WI38 (cell line): ENCODE measurements at regions not wholly inside any gene's neighbourhood (a gene's known extent, or its start where the extent isn't known, plus 50 kb on each side); places are given as distances from the start of the nearest gene placed in this dataset.
"Not testable (repeated sequence)": the region's sequence is repeated elsewhere in the genome, so short reads cannot be mapped to it uniquely, and the experiment has no call there.

Experiments used
- H3K4me3 ChIP-seq: 2 replicates; pipeline ENCODE4 v1.5.1; 2011; ENCODE audit warnings: low read depth, mild to moderate bottlenecking, control low read depth, low read length
- TF ChIP-seq, protein P1 (sequence below): IDR thresholded peaks from 2 replicates; pipeline ENCODE4 v1.5.1; 2012; ENCODE audit warnings: low read depth, mild to moderate bottlenecking, control low read depth, low read length

DNA sequence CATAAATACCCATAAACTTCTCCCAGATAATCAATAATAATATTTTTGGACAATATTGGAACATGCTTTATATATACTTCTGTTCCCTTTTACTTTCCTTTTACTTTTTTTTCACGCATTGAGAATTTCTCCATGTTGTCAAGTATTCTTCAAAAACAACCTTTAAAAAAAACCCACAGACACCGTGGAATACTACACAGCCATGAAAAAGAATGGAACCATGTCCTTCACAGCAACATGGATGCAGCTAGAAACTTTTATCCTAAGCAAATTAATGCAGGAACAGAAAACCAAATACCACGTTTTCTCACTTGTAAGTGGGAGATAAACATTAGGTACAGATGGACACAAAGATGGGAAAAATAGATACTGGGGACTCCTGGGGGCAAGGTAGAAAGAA is 854.7 kb downstream of the TBC1D22A start:
- no peak overlapping the region for H3K4me3 ChIP-seq
- TF ChIP-seq, protein P1, sequence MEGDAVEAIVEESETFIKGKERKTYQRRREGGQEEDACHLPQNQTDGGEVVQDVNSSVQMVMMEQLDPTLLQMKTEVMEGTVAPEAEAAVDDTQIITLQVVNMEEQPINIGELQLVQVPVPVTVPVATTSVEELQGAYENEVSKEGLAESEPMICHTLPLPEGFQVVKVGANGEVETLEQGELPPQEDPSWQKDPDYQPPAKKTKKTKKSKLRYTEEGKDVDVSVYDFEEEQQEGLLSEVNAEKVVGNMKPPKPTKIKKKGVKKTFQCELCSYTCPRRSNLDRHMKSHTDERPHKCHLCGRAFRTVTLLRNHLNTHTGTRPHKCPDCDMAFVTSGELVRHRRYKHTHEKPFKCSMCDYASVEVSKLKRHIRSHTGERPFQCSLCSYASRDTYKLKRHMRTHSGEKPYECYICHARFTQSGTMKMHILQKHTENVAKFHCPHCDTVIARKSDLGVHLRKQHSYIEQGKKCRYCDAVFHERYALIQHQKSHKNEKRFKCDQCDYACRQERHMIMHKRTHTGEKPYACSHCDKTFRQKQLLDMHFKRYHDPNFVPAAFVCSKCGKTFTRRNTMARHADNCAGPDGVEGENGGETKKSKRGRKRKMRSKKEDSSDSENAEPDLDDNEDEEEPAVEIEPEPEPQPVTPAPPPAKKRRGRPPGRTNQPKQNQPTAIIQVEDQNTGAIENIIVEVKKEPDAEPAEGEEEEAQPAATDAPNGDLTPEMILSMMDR, result no peak

DNA sequence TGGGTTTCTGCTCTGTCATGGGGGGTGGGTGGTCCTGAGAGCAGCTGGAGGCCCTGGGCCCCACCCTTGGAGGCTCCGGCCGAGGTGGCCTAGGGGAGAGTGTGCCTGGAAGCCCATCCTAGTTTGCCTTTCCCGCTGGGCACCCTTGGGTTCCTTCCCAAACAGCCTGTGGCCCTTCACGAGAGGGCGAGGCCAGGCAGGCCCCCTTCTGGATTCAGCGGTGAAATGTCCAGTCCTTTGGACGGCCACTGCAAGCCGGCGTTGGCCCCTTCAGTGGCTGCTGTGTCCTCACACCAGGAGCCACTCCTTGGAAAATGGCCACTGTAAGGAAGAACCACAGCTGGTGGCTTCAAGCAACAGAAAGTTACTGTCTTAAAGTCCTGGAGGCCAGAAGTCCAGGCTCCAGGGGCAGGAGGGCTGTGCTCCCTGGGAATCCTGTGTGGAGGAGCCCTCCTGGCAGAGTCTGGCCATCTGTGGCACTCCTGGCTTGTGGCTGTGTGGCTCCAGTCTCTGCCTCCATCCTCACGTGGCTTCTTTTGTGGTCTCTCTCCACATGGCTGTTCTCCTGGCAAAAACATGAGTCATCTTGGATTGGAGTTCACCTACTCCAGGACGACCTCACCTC is 854.1 kb downstream of the TBC1D22A start:
- no peak overlapping the region for H3K4me3 ChIP-seq

DNA sequence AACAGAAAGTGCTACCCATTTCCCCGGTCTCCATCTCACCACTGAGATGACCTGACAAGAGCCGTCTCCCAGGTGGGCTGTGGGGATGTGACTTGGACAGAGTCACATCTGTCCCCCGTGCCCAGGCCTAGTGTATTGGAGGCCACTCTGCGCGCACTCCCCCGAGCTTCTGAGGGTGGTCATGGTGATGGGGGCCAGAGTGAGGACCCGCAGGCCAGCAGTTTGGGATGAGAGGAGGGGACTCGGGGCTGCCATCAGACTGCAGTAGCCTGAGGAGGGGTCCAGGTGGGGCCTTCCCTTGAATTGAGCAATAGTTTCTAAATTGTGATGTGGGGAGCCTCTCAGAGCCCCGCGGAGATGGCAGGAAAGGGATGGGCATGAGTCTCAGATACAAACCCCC is 852.6 kb downstream of the TBC1D22A start:
- TF ChIP-seq, protein P1, result no peak
- no peak overlapping the region for H3K4me3 ChIP-seq

More for the DNA sequence above, 854.1 kb downstream of the TBC1D22A start:
- TF ChIP-seq, protein P1, result no peak

DNA sequence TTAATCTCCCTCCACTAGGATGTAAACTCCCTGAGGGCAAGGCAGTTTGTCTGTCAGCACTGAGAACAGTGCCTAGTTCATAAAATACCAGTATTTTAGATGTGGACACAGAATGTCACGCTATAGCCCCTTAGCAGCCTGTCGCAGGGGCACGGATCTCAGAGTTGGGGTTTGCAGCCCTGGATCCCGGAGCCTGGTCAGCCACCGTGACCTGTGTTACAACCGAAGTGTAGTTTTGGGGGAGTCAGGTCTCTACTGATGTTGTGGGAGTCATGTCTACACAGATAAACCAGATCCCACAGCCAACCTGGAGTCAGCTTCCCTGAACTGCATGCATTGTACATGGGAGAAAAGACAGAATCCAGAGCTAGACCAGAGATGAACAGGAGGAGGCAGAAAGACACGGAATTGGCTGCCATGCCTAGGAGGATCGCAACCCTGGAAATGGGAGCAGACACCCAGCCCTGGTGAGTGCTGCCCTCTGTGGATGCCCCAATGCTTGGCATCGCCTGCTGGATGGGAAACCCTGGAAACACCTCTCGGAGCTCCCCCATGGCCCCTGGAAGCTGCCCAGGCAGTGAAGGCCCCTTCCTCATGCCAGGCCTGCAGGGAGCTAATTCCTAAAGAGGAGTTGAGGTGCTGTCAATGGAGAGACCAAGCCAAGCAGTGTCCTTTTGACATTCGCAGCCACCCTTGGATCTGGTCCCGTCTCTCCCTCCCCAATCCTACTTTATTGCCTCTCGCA is 851.3 kb downstream of the TBC1D22A start:
- no peak overlapping the region for H3K4me3 ChIP-seq
- TF ChIP-seq, protein P1, result no peak

DNA sequence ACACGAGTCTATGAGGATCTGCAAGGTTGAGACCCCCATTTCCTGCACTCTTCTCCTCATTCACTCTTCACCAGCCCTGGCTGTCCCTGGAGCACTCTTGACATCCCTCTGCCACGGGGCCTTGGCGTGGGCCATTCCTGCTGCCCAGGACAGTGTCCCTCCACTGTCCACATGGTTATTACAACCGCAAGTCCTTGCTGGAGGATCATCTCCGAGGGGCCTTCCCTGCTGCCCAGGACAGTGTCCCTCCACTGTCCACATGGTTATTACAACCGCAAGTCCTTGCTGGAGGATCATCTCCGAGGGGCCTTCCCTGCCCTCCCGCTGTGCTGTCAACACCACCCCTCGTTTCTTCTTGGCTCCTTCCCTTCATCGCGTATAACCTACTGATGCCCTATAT is 850.7 kb downstream of the TBC1D22A start:
- not testable (repeated sequence) for H3K4me3 ChIP-seq

DNA sequence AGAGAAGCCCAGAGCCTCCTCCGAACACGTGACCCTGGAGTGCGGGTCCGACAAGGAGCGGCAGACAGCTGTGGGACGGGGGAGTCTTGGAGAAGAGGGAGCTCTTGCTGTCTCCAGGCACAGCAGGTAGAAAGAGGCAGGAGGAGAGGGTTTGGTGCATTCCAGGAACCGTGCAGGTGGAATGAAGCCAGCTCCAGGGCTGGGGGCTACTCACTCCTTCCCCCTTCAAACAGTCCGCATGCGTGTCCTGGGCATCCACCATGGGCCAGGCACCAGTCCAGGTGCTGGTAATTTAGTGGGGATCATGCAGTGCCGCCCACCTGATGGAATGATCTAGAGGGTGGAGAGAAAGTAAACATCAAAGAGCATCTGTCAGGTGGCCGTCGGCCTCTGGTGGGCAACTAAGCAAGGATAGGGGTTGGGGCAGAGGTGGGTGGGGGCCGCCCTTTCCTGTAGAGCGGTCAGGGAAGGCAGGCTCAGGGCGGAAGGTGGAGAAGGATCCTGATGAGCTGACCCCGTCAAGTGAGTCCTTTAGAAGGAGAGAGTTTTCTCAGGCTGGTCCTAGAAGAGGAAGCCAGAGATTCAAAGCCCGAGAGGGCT is 850.0 kb downstream of the TBC1D22A start:
- TF ChIP-seq, protein P1, result no peak
- H3K4me3 ChIP-seq, result no peak overlapping the region

DNA sequence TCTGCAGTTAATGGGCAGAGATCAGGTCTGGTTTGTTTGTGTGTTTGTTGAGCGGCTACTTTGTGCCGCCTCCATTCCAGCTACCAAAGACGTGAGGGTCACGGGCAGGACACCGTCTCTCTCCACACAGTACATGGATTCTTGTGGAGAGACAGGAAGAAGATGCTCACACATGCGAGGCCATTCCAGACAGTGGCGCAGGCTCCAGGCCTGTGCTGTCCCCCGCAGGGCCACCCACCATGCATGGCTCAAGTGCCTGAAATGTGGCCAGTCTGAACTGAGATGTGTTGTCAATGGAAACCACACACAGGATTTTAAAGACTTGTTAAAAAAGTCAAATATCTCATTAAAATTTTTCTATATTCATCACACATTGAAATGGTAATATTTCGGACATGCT is 848.3 kb downstream of the TBC1D22A start:
- H3K4me3 ChIP-seq, result no peak overlapping the region
- TF ChIP-seq, protein P1, result no peak
